Pancreas (tissue), 10 donors: ENCODE measurements at regions not wholly inside any gene's neighbourhood (a gene's known extent, or its start where the extent isn't known, plus 50 kb on each side); places are given as distances from the start of the nearest gene placed in this dataset.

Experiments
- ATAC-seq, 4 donors: fragments of 200-7000 bp; cut with Tn5 transposase; one replicate each; pipeline versions ENCODE4 v1.8.0 to v1.9.1; 2020; ENCODE audit warnings: mild to moderate bottlenecking in 4 of 4, moderate library complexity in 4 of 4
- DNase-seq, 6 donors: peaks; one replicate each; pipeline ENCODE4 v3.0.0-alpha.2; 2020
- FAIRE-seq: peaks from 2 replicates; lab custom pipeline; 2012; peaks lifted over from hg19 to GRCh38; lab: Jason Lieb, UNC
- H3K27ac ChIP-seq, 4 donors: fragments of 200-600 bp; sonication (generic); 1 replicate in 3 of 4; 2 replicates in 1 of 4; pipeline versions ENCODE4 v1.5.0 to v1.8.0; 2020
- H3K27me3 ChIP-seq, 4 donors: fragments of 200-600 bp; one replicate each; pipeline ENCODE4 v1.8.0; 2021
- H3K36me3 ChIP-seq, 3 donors: fragments of 200-600 bp; sonication (generic) in 1 of 3; one replicate each; pipeline versions ENCODE4 v1.5.0 to v1.8.0; 2020 to 2021
- H3K4me1 ChIP-seq, 3 donors: fragments of 200-600 bp; one replicate each; pipeline ENCODE4 v1.8.0; 2021
- H3K4me3 ChIP-seq, 4 donors: fragments of 200-600 bp; sonication (generic) in 2 of 4; one replicate each; pipeline versions ENCODE4 v1.5.0 to v1.8.0; 2020 to 2021
- H3K9me3 ChIP-seq, 4 donors: fragments of 200-600 bp; one replicate each; pipeline ENCODE4 v1.8.0; 2021
- CTCF ChIP-seq, 4 donors: fragments of 200-600 bp; sonication (generic) in 3 of 4; IDR thresholded peaks; one replicate each; pipeline versions ENCODE4 v1.5.0 to v1.8.0; 2021; ENCODE audit warnings: antibody characterized with exemption in 4 of 4
- WGBS, 2 donors: extraction: QIAGEN DNeasy Blood & Tissue Kit; methylation state at CpG; one replicate each; pipeline ENCODE4 v1.1.7; 2013; 5-methylcytosine and 5-hydroxymethylcytosine counted together
- intact Hi-C, 3 donors: fragments of 100-400 bp; cut with DNase I; formaldehyde crosslinking; loops; one replicate each; pipeline versions ENCODE4 v1.11.1 to v1.14.2; 2022
- donor health status: healthy with polysubstance abuse.
- donor health status: DM: no; HTN: no; CAD: no; lungs with moderate emphysema.
- donor health status: DM: no; HTN: no; CAD: no.
- donor health status: control.
- donor health status: control.
- donor health status: Bipolar disorder and iron deficiency.
- donor health status: DM: yes; HTN: yes; CAD: no.
- donor health status: DM: no; HTN: no; CAD: no.
- donor health status: DM: no; HTN: no; CAD: no.
- donor health status: DM: yes; HTN: yes; CAD: no.

GRCh38 chr13:37207691-37208451, 102.4 kb upstream of the CSNK1A1L start:
- intact Hi-C loops = no loop called here
- no peak for TF ChIP-seq CTCF (IDR thresholded peaks at IDR 0.05)
- H3K36me3 ChIP-seq = no peaks in the 10 kb centered on the region
- no peaks in the 10 kb centered on the region for H3K27me3 ChIP-seq
- no peaks in the 10 kb centered on the region for H3K4me1 ChIP-seq
- DNase-seq (no peak), FAIRE-seq (no peak), ATAC-seq (no peak)
- H3K9me3 ChIP-seq = no peaks in the 10 kb centered on the region
- H3K4me3 ChIP-seq = no peak overlapping the region
- no peak overlapping the region for H3K27ac ChIP-seq
- WGBS, 2 donors = 40 to 49% methylated on average over 4 of the region's 4 CpGs

- H3K9me3 ChIP-seq = no peaks in the 10 kb centered on the region
- H3K27ac ChIP-seq = no peak overlapping the region
- no peaks in the 10 kb centered on the region for H3K27me3 ChIP-seq
- 48 to 54% methylated on average over 2 of the region's 2 CpGs for WGBS, 2 donors
- intact Hi-C loops = no loop called here
- ATAC-seq (no peak), DNase-seq (no peak), FAIRE-seq (no peak)
- H3K36me3 ChIP-seq = no peaks in the 10 kb centered on the region
- H3K4me1 ChIP-seq = no peaks in the 10 kb centered on the region
- TF ChIP-seq CTCF (IDR thresholded peaks at IDR 0.05) = no peak
- H3K4me3 ChIP-seq = no peak overlapping the region
These were observed 96.8 kb upstream of the CSNK1A1L start for GRCh38 chr13:37202264-37202663.

- no peak for FAIRE-seq
- H3K4me1 ChIP-seq = no peaks in the 10 kb centered on the region
- H3K9me3 ChIP-seq = no peaks in the 10 kb centered on the region
- H3K27me3 ChIP-seq = no peaks in the 10 kb centered on the region
- H3K36me3 ChIP-seq = no peaks in the 10 kb centered on the region
- DNase-seq = no peak
- no peak overlapping the region for H3K4me3 ChIP-seq
- TF ChIP-seq CTCF (IDR thresholded peaks at IDR 0.05) = no peak
- WGBS, 2 donors = 41 to 46% methylated on average over 5 of the region's 5 CpGs
- no peak overlapping the region for H3K27ac ChIP-seq
- intact Hi-C loops = no loop called here
- ATAC-seq = no peak
These were observed 95.6 kb upstream of the CSNK1A1L start for GRCh38 chr13:37201081-37201480.

- DNase-seq (no peak), FAIRE-seq (no peak), ATAC-seq (no peak)
- no peaks in the 10 kb centered on the region for H3K4me1 ChIP-seq
- H3K4me3 ChIP-seq = no peak overlapping the region
- TF ChIP-seq CTCF (IDR thresholded peaks at IDR 0.05) = no peak
- intact Hi-C loops = no loop called here
- no peaks in the 10 kb centered on the region for H3K27me3 ChIP-seq
- no peak overlapping the region for H3K27ac ChIP-seq
- no peaks in the 10 kb centered on the region for H3K9me3 ChIP-seq
- 11 to 28% methylated on average over 1 of the region's 1 CpG for WGBS, 2 donors
- no peaks in the 10 kb centered on the region for H3K36me3 ChIP-seq
These were observed 93.2 kb upstream of the CSNK1A1L start for GRCh38 chr13:37198629-37199028.

- no peak for DNase-seq
- H3K4me3 ChIP-seq = no peak overlapping the region
- TF ChIP-seq CTCF (IDR thresholded peaks at IDR 0.05) = no peak
- H3K27me3 ChIP-seq = no peaks in the 10 kb centered on the region
- no peak overlapping the region for H3K27ac ChIP-seq
- WGBS, 2 donors = 69% methylated on average over 3 of the region's 3 CpGs
- no peaks in the 10 kb centered on the region for H3K4me1 ChIP-seq
- H3K36me3 ChIP-seq = no peaks in the 10 kb centered on the region
- no peak for FAIRE-seq
- intact Hi-C loops = no loop called here
- no peak for ATAC-seq
- H3K9me3 ChIP-seq = no peaks in the 10 kb centered on the region
These were observed 90.2 kb upstream of the CSNK1A1L start for GRCh38 chr13:37195621-37196020.
